ENCODE measurements at regions not wholly inside any gene's neighbourhood (a gene's known extent, or its start where the extent isn't known, plus 50 kb on each side); places are given as distances from the start of the nearest gene placed in this dataset.

- H3K4me3 ChIP-seq (ENCODE audit: low read length, poor library complexity, severe bottlenecking): no peak overlapping the region
- H3K9me2 ChIP-seq (replicated peaks; ENCODE audit: low read depth, low read length): no peaks in the 10 kb centered on the region
- no peaks in the 10 kb centered on the region for H3K27me3 ChIP-seq (ENCODE audit: insufficient read depth, low read length, poor library complexity, severe bottlenecking)
- no peak overlapping the region for H2AFZ ChIP-seq (ENCODE audit: low read length)
- no peaks in the 10 kb centered on the region; the same call in 1 of the 2 replicates for H3K9me3 ChIP-seq (ENCODE audit: insufficient read depth, low read depth, low read length)
- no peaks in the 10 kb centered on the region for H3F3A ChIP-seq (ENCODE audit: low read depth)
- no peak for TF ChIP-seq EZH2phosphoT487 (IDR thresholded peaks at IDR 0.05; ENCODE audit: borderline replicate concordance)
- TF ChIP-seq CTCF (conservative IDR thresholded peaks at IDR 0.05; ENCODE audit: low read length): no peak
- H3K4me2 ChIP-seq (ENCODE audit: low read depth, low read length, poor library complexity, severe bottlenecking): no peak overlapping the region
- H3K4me1 ChIP-seq (ENCODE audit: insufficient read depth, low read length, poor library complexity, severe bottlenecking): no peaks in the 10 kb centered on the region
- no peak overlapping the region for H3K9ac ChIP-seq (ENCODE audit: low read depth, low read length, poor library complexity, severe bottlenecking)
- H3K79me2 ChIP-seq (ENCODE audit: insufficient read depth, low read length): no peaks in the 10 kb centered on the region
- no peaks in the 10 kb centered on the region for H4K20me1 ChIP-seq (ENCODE audit: insufficient read depth, low read length, poor library complexity, severe bottlenecking)
- no peaks in the 10 kb centered on the region for H3K36me3 ChIP-seq (ENCODE audit: insufficient read depth, low read length)
Observed at GRCh38 chr21:28540514-28540913, 452.2 kb downstream of the LTN1 start.

GRCh38 chr21:28539623-28539988 is 453.1 kb downstream of the LTN1 start:
- H3K79me2 ChIP-seq (ENCODE audit: insufficient read depth, low read length): no peaks in the 10 kb centered on the region
- H3F3A ChIP-seq (ENCODE audit: low read depth): no peaks in the 10 kb centered on the region
- no peaks in the 10 kb centered on the region for H3K36me3 ChIP-seq (ENCODE audit: insufficient read depth, low read length)
- H3K27me3 ChIP-seq (ENCODE audit: insufficient read depth, low read length, poor library complexity, severe bottlenecking): no peaks in the 10 kb centered on the region
- H3K9me3 ChIP-seq (ENCODE audit: insufficient read depth, low read depth, low read length): no peaks in the 10 kb centered on the region
- H4K20me1 ChIP-seq (ENCODE audit: insufficient read depth, low read length, poor library complexity, severe bottlenecking): no peaks in the 10 kb centered on the region
- no peak overlapping the region for H3K4me2 ChIP-seq (ENCODE audit: low read depth, low read length, poor library complexity, severe bottlenecking)
- no peak for TF ChIP-seq EZH2phosphoT487 (IDR thresholded peaks at IDR 0.05; ENCODE audit: borderline replicate concordance)
- H3K9ac ChIP-seq (ENCODE audit: low read depth, low read length, poor library complexity, severe bottlenecking): no peak overlapping the region
- H2AFZ ChIP-seq (ENCODE audit: low read length): no peak overlapping the region
- H3K4me1 ChIP-seq (ENCODE audit: insufficient read depth, low read length, poor library complexity, severe bottlenecking): no peaks in the 10 kb centered on the region
- no peaks in the 10 kb centered on the region for H3K9me2 ChIP-seq (replicated peaks; ENCODE audit: low read depth, low read length)
- no peak overlapping the region for H3K4me3 ChIP-seq (ENCODE audit: low read length, poor library complexity, severe bottlenecking)

- Histone ChIP-seq H3K4me3 (ENCODE audit: low read length, poor library complexity, severe bottlenecking) (no peak overlapping the region), H3K9me3 (ENCODE audit: insufficient read depth, low read depth, low read length) (no peaks in the 10 kb centered on the region), H4K20me1 (ENCODE audit: insufficient read depth, low read length, poor library complexity, severe bottlenecking) (no peaks in the 10 kb centered on the region), H3K36me3 (ENCODE audit: insufficient read depth, low read length) (no peaks in the 10 kb centered on the region), H3K27me3 (ENCODE audit: insufficient read depth, low read length, poor library complexity, severe bottlenecking) (no peaks in the 10 kb centered on the region), H3K9me2 (replicated peaks; ENCODE audit: low read depth, low read length) (no peaks in the 10 kb centered on the region), H3K9ac (ENCODE audit: low read depth, low read length, poor library complexity, severe bottlenecking) (no peak overlapping the region), H3K4me2 (ENCODE audit: low read depth, low read length, poor library complexity, severe bottlenecking) (no peak overlapping the region), H3K79me2 (ENCODE audit: insufficient read depth, low read length) (no peaks in the 10 kb centered on the region), H2AFZ (ENCODE audit: low read length) (no peak overlapping the region), H3K4me1 (ENCODE audit: insufficient read depth, low read length, poor library complexity, severe bottlenecking) (no peaks in the 10 kb centered on the region), H3F3A (ENCODE audit: low read depth) (no peaks in the 10 kb centered on the region)
- no peak for TF ChIP-seq EZH2phosphoT487 (IDR thresholded peaks at IDR 0.05; ENCODE audit: borderline replicate concordance)
- TF ChIP-seq CTCF (conservative IDR thresholded peaks at IDR 0.05; ENCODE audit: low read length): no peak
Observed at GRCh38 chr21:28538987-28539622, 453.6 kb downstream of the LTN1 start.

All from Loucy (cell line).